ENCODE measurements at regions not wholly inside any gene's neighbourhood (a gene's known extent, or its start where the extent isn't known, plus 50 kb on each side); places are given as distances from the start of the nearest gene placed in this dataset.
"Not testable (repeated sequence)": the region's sequence is repeated elsewhere in the genome, so short reads cannot be mapped to it uniquely, and the experiment has no call there.

- not testable (repeated sequence) for DNase-seq (ENCODE audit: low read depth)
These were observed 117.3 kb downstream of the PPIAL4A start for GRCh38 chr1:121006826-121007225.

GRCh38 chr1:121007755-121008154 lies 118.2 kb downstream of the PPIAL4A start:
- not testable (repeated sequence) for DNase-seq (ENCODE audit: low read depth)

- DNase-seq (ENCODE audit: low read depth), result not testable (repeated sequence)
These were observed 119.1 kb downstream of the PPIAL4A start for GRCh38 chr1:121008512-121009215.

GRCh38 chr1:121009216-121010057 lies 119.9 kb downstream of the PPIAL4A start:
- not testable (repeated sequence) for DNase-seq (ENCODE audit: low read depth)

- not testable (repeated sequence) for DNase-seq (ENCODE audit: low read depth)
These were observed 120.6 kb downstream of the PPIAL4A start for GRCh38 chr1:121010141-121010540.

- DNase-seq (ENCODE audit: low read depth), result not testable (repeated sequence)
These were observed 123.6 kb downstream of the PPIAL4A start for GRCh38 chr1:121013181-121013580.

GRCh38 chr1:121016182-121017028 lies 126.8 kb downstream of the PPIAL4A start:
- peak; percentile 55 for DNase-seq (ENCODE audit: low read depth)

- not testable (repeated sequence) for DNase-seq (ENCODE audit: low read depth)
These were observed 130.3 kb downstream of the PPIAL4A start for GRCh38 chr1:121019715-121020349.

- DNase-seq (ENCODE audit: low read depth), result peak; percentile 52
These were observed 131.0 kb downstream of the PPIAL4A start for GRCh38 chr1:121020350-121021236.

GRCh38 chr1:121021716-121022115 lies 132.1 kb downstream of the PPIAL4A start:
- DNase-seq (ENCODE audit: low read depth), result not testable (repeated sequence)

GRCh38 chr1:121032878-121033494 lies 143.4 kb downstream of the PPIAL4A start:
- not testable (repeated sequence) for DNase-seq (ENCODE audit: low read depth)

- DNase-seq (ENCODE audit: low read depth), result not testable (repeated sequence)
These were observed 147.2 kb downstream of the PPIAL4A start for GRCh38 chr1:121036792-121037191.

- DNase-seq (ENCODE audit: low read depth), result not testable (repeated sequence)
These were observed 143.2 kb downstream of the FAM72B start for GRCh38 chr1:121040974-121041373.

- DNase-seq (ENCODE audit: low read depth), result not testable (repeated sequence)
These were observed 142.6 kb downstream of the FAM72B start for GRCh38 chr1:121041497-121041896.

- DNase-seq (ENCODE audit: low read depth), result not testable (repeated sequence)
These were observed 141.3 kb downstream of the FAM72B start for GRCh38 chr1:121042882-121043281.

- DNase-seq (ENCODE audit: low read depth), result not testable (repeated sequence)
These were observed 135.8 kb downstream of the FAM72B start for GRCh38 chr1:121048293-121048752.

- not testable (repeated sequence) for DNase-seq (ENCODE audit: low read depth)
These were observed 135.2 kb downstream of the FAM72B start for GRCh38 chr1:121048769-121049443.

- DNase-seq (ENCODE audit: low read depth), result not testable (repeated sequence)
These were observed 134.0 kb downstream of the FAM72B start for GRCh38 chr1:121050097-121050496.

GRCh38 chr1:121051161-121051790 lies 132.9 kb downstream of the FAM72B start:
- DNase-seq (ENCODE audit: low read depth), result not testable (repeated sequence)
